ENCODE measurements at regions not wholly inside any gene's neighbourhood (a gene's known extent, or its start where the extent isn't known, plus 50 kb on each side); places are given as distances from the start of the nearest gene placed in this dataset.

GRCh38 chr1:60133848-60134247 is 60.3 kb upstream of the C1orf87 start:
- Histone ChIP-seq H3K27ac (ENCODE audit: insufficient read length, low read depth, low read length) (no peak overlapping the region), H3K14ac (ENCODE audit: insufficient read depth, low read length) (no peak overlapping the region), H2BK5ac (ENCODE audit: insufficient read length, low read length) (no peak overlapping the region), H2BK20ac (ENCODE audit: low read depth, low read length, poor library complexity, severe bottlenecking) (no peak overlapping the region), H3K27me3 (ENCODE audit: insufficient read depth, low read length) (no peaks in the 10 kb centered on the region), H4K8ac (replicated peaks; ENCODE audit: insufficient read length, low read depth, low read length) (no peak overlapping the region), H3K4me2 (ENCODE audit: insufficient read depth, insufficient read length, low read length) (no peak overlapping the region), H2BK12ac (ENCODE audit: insufficient read length, low read depth, low read length) (no peak overlapping the region), H2AFZ (ENCODE audit: low read length) (no peak overlapping the region), H3K9me3 (ENCODE audit: control insufficient read depth, low read depth, low read length) (no peaks in the 10 kb centered on the region), H3T11ph (ENCODE audit: low read length) (no peak overlapping the region), H3K18ac (ENCODE audit: insufficient read length, low read depth, low read length) (no peak overlapping the region), H2BK120ac (ENCODE audit: low read depth, low read length, poor library complexity, severe bottlenecking) (no peak overlapping the region), H3K9ac (ENCODE audit: extremely low read depth, insufficient read length, low read length) (no peak overlapping the region), H3K4ac (ENCODE audit: low read depth, low read length) (no peak overlapping the region), H3K23me2 (ENCODE audit: insufficient read length, low read depth, low read length, poor library complexity, severe bottlenecking) (no peaks in the 10 kb centered on the region), H3K23ac (ENCODE audit: insufficient read length, low read depth, low read length) (no peak overlapping the region), H4K91ac (ENCODE audit: insufficient read length, low read depth, low read length) (no peak overlapping the region), H4K5ac (ENCODE audit: insufficient read length, low read depth, low read length) (no peak overlapping the region), H3K4me1 (ENCODE audit: insufficient read depth, low read length) (no peaks in the 10 kb centered on the region), H2AK5ac (ENCODE audit: insufficient read length, low read length) (no peak overlapping the region), H4K20me1 (ENCODE audit: control insufficient read depth, insufficient read depth, insufficient read length) (no peaks in the 10 kb centered on the region), H3K79me1 (ENCODE audit: insufficient read depth, low read depth, low read length, poor library complexity, severe bottlenecking) (no peaks in the 10 kb centered on the region), H3K56ac (ENCODE audit: insufficient read length, low read depth, low read length) (no peak overlapping the region), H3K79me2 (ENCODE audit: insufficient read depth, low read length) (no peaks in the 10 kb centered on the region), H2BK15ac (ENCODE audit: low read depth, low read length) (no peak overlapping the region)
- Mint-ChIP-seq H3K9me3 (no peaks in the 10 kb centered on the region), H3K36me3 (ENCODE audit: insufficient read depth in 1 of 3, low read depth in 3 of 3) (no peaks in the 10 kb centered on the region), H3K4me3 (no peak overlapping the region), H3K4me1 (no peaks in the 10 kb centered on the region), H3K27ac (no peak overlapping the region), H3K27me3 (ENCODE audit: low read depth) (no peaks in the 10 kb centered on the region)
- no peak for DNase-seq
- TF ChIP-seq CTCF (conservative IDR thresholded peaks at IDR 0.05) = no peak
